ENCODE measurements at regions not wholly inside any gene's neighbourhood (a gene's known extent, or its start where the extent isn't known, plus 50 kb on each side); places are given as distances from the start of the nearest gene placed in this dataset.

DNA sequence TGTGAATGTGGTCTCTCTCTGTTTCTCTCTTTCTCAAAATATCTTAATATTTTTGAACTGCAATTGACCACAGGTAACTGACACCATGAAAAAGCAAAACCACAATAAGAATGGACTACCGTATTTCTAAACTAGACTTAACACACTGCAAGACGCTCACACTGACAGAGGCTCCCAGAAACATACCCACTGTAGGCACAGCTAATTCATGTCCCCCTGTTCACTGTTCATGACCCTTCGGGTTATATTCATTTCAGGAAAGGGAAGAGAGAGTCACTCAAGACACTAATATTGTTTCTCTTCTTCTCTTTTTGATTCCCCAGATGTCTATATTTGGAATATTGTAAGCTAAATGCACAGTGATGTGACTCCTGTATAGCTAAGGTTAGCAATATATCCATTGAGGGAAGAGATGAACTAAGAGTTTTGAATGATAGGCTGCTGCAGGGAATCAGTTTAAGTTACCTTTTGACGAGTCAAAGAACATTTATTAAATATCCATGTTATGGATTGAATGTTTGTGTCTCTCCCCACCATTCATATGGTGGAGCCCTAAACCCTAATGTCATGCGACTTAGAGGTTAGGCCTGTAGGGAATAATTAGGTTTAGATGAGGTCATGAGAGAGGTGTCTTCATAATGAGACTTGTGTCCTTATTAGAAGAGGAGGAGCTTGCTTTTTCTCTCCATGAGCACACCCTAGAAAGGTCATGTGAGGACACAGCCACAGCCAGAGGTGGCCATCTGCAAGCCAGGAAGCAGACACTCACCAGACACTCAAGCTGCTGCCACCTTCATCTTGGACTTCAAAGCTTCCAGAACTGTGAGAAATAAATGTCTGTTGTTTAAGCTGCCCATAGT lies 216.6 kb upstream of the GRM7 start:
- DNase-seq = no peak
- no peak for ATAC-seq
- CTCF ChIA-PET = no interaction called here

DNA sequence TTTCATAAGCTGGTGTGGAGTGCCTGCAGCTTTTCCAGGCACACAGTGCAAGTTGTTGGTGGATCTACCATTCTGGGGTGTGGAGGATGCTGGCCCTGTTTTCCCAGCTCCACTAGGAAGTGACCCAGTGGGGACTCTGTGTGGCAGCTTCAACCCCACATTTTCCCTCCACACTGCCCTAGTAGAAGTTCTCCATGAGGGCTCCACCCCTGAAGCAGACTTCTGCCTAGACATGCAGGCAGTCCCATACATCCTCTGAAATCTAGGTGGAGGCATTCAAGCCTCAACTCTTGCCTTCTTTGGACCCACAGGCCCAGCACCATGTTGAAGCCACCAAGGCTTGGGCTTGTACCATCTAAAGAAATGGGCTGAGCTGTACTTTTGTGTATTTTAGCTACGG lies 206.2 kb upstream of the GRM7 start:
- TF ChIP-seq, protein P1, sequence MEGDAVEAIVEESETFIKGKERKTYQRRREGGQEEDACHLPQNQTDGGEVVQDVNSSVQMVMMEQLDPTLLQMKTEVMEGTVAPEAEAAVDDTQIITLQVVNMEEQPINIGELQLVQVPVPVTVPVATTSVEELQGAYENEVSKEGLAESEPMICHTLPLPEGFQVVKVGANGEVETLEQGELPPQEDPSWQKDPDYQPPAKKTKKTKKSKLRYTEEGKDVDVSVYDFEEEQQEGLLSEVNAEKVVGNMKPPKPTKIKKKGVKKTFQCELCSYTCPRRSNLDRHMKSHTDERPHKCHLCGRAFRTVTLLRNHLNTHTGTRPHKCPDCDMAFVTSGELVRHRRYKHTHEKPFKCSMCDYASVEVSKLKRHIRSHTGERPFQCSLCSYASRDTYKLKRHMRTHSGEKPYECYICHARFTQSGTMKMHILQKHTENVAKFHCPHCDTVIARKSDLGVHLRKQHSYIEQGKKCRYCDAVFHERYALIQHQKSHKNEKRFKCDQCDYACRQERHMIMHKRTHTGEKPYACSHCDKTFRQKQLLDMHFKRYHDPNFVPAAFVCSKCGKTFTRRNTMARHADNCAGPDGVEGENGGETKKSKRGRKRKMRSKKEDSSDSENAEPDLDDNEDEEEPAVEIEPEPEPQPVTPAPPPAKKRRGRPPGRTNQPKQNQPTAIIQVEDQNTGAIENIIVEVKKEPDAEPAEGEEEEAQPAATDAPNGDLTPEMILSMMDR (IDR thresholded peaks at IDR 0.05) = no peak
- ATAC-seq (no peak), DNase-seq (no peak)
- POLR2A ChIA-PET = no interaction called here
- H3K9me3 Mint-ChIP-seq = peaks cover 27% of the 10 kb centered on the region
- intact Hi-C loops (cut with micrococcal nuclease) = no loop called here
- no peak overlapping the region for H3K4me3 Mint-ChIP-seq
- H3K4me1 Mint-ChIP-seq (ENCODE audit: low read depth) = no peaks in the 10 kb centered on the region
- CTCF ChIA-PET = no interaction called here
- H3K27me3 Mint-ChIP-seq = no peaks in the 10 kb centered on the region
- H3K36me3 Mint-ChIP-seq (ENCODE audit: low read depth) = peaks cover 1% of the 10 kb centered on the region
- H3K27ac Mint-ChIP-seq = no peak overlapping the region

More for the DNA sequence above, 216.6 kb upstream of the GRM7 start:
- Mint-ChIP-seq H3K4me1 (ENCODE audit: low read depth) (no peaks in the 10 kb centered on the region), H3K9me3 (peaks cover 8% of the 10 kb centered on the region), H3K27me3 (no peaks in the 10 kb centered on the region), H3K27ac (no peak overlapping the region), H3K4me3 (no peak overlapping the region), H3K36me3 (ENCODE audit: low read depth) (no peaks in the 10 kb centered on the region)
- intact Hi-C loops (cut with micrococcal nuclease) = no loop called here
- POLR2A ChIA-PET = no interaction called here
- TF ChIP-seq, protein P1 (IDR thresholded peaks at IDR 0.05) = no peak

DNA sequence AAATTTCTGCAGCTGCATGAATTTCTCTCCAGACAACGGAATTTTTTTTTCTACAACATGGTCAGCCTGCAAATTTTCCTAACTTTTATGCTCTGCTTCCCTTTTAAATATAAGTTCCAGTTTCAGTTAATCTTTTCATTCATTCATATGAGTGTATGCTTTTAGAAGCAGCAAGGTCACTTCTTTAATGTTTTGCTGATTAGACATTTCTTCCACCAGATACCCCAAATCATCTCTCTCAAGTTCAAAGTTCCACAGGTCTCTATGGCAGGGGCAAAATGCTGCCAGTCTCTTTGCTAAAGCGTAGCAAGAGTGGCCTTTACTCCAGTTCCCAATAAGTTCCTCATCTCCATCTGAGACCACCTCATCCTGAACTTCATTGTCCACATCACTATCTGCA lies 205.6 kb upstream of the GRM7 start:
- Mint-ChIP-seq H3K4me3 (no peak overlapping the region), H3K27ac (no peak overlapping the region), H3K27me3 (no peaks in the 10 kb centered on the region), H3K4me1 (ENCODE audit: low read depth) (no peaks in the 10 kb centered on the region), H3K36me3 (ENCODE audit: low read depth) (peaks cover 1% of the 10 kb centered on the region), H3K9me3 (peaks cover 27% of the 10 kb centered on the region)
- TF ChIP-seq, protein P1 (IDR thresholded peaks at IDR 0.05) = no peak
- POLR2A ChIA-PET = no interaction called here
- CTCF ChIA-PET = no interaction called here
- intact Hi-C loops (cut with micrococcal nuclease) = no loop called here
- DNase-seq (no peak), ATAC-seq (no peak)

DNA sequence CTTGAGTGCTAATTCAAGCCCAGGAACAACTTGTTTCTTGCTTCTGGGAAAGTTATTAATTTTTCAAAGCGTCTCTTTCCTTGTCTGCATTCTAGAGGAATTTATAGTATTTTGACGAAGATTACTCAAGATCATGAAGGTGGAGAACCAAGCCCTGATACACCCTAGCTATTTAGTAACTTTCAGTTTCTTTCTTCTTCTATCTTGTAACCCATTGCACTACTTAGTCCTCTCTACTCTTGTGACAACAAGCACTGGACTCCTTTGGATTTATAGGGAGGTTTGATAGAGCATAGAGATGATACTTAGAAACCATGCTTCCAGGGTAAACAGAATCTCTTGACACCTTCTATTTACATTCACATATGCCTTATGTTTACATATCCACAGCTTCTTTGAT lies 203.3 kb upstream of the GRM7 start:
- intact Hi-C loops (cut with micrococcal nuclease) = no loop called here
- CTCF ChIA-PET = no interaction called here

DNA sequence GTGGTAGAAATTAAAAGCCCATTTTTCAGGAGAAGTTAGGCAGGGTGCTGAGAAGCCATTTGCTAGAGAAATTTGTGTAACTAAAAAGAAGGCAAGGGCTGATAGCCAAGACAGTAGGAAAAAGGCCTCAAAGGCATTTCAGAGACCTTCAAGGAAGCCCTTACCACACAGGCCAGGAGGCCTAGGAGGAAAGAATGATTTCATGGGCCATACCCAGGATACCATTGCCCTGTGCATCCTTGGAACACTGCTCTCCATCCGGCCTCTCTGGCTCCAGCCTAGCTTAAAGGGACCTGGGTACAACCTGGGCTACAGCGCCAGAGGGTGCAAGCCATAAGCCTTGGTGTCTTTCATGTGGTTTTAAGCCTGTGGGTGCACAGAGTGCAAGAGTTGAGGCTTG lies 193.6 kb upstream of the GRM7 start:
- TF ChIP-seq, protein P1 (IDR thresholded peaks at IDR 0.05) = no peak
- Mint-ChIP-seq H3K4me1 (ENCODE audit: low read depth) (no peaks in the 10 kb centered on the region), H3K4me3 (no peak overlapping the region), H3K27me3 (no peaks in the 10 kb centered on the region), H3K9me3 (peaks cover 14% of the 10 kb centered on the region), H3K36me3 (ENCODE audit: low read depth) (no peaks in the 10 kb centered on the region), H3K27ac (no peak overlapping the region)
- ATAC-seq (no peak), DNase-seq (no peak)
- CTCF ChIA-PET = no interaction called here
- intact Hi-C loops (cut with micrococcal nuclease) = no loop called here
- POLR2A ChIA-PET = no interaction called here

More for the DNA sequence above, 203.3 kb upstream of the GRM7 start:
- Mint-ChIP-seq H3K9me3 (peaks cover 29% of the 10 kb centered on the region), H3K27ac (no peak overlapping the region), H3K36me3 (ENCODE audit: low read depth) (peaks cover 1% of the 10 kb centered on the region), H3K4me3 (no peak overlapping the region), H3K27me3 (no peaks in the 10 kb centered on the region), H3K4me1 (ENCODE audit: low read depth) (no peaks in the 10 kb centered on the region)
- ATAC-seq (no peak), DNase-seq (no peak)
- TF ChIP-seq, protein P1 (IDR thresholded peaks at IDR 0.05) = no peak
- POLR2A ChIA-PET = no interaction called here
